PC-9 (cell line): ENCODE measurements at regions not wholly inside any gene's neighbourhood (a gene's known extent, or its start where the extent isn't known, plus 50 kb on each side); places are given as distances from the start of the nearest gene placed in this dataset.

Experiments used
- BruUV-seq: library from RNA; stranded (reverse); fragments of 400-500 nt; replicated peaks from 2 replicates; lab custom pipeline; 2021; lab: Mats Ljungman, UMichigan
- CTCF ChIA-PET: fragments of 300-600 bp; sonication (Branson Sonifier 250); formaldehyde crosslinking; loops from one replicate; lab custom pipeline; 2022; ENCODE audit warnings: antibody characterized with exemption; lab: Charles Lee
- POLR2A ChIA-PET: fragments of 300-600 bp; sonication (Branson Sonifier 250); formaldehyde crosslinking; loops from one replicate; lab custom pipeline; 2022; ENCODE audit warnings: antibody characterized with exemption; ENCODE audit not compliant: unreplicated experiment; lab: Charles Lee
- DNase-seq, 2 experiments: peaks; one replicate each; pipeline versions ENCODE4 v3.0.0 to v3.0.0-alpha.2; 2015 to 2022; ENCODE audit warnings: mixed read lengths in 1 of 2
- H2AFZ ChIP-seq: fragments of 200-600 bp; sonication (generic); 2 replicates; pipeline ENCODE4 v1.8.1; 2017; ENCODE audit warnings: antibody characterized with exemption
- H3F3A ChIP-seq: fragments of 200-600 bp; sonication (generic); 2 replicates; pipeline ENCODE4 v1.8.1; 2017; ENCODE audit warnings: antibody characterized with exemption, mild to moderate bottlenecking, low read depth; ENCODE audit not compliant: insufficient read depth
- H3K27ac ChIP-seq: fragments of 200-600 bp; sonication (generic); 2 replicates; pipeline ENCODE4 v1.6.1; 2016; ENCODE audit warnings: mixed run types
- H3K27me3 ChIP-seq: fragments of 200-600 bp; sonication (generic); 2 replicates; pipeline ENCODE4 v1.6.1; 2016; ENCODE audit warnings: low read depth, mixed run types; ENCODE audit not compliant: insufficient read depth
- H3K36me3 ChIP-seq: fragments of 200-600 bp; sonication (generic); 2 replicates; pipeline ENCODE4 v1.6.1; 2016; ENCODE audit warnings: low read depth, mixed run types
- H3K4me1 ChIP-seq: fragments of 200-600 bp; sonication (generic); replicated peaks from 2 replicates; pipeline ENCODE4 v1.6.1; 2016; ENCODE audit warnings: mixed run types; ENCODE audit not compliant: insufficient read depth
- H3K4me2 ChIP-seq: fragments of 200-600 bp; sonication (generic); 2 replicates; pipeline ENCODE4 v1.6.1; 2017; ENCODE audit warnings: mixed run types
- H3K4me3 ChIP-seq: fragments of 200-600 bp; sonication (generic); 2 replicates; pipeline ENCODE4 v1.6.1; 2016; ENCODE audit warnings: mixed run types
- H3K79me2 ChIP-seq: fragments of 200-600 bp; sonication (generic); 2 replicates; pipeline ENCODE4 v1.6.1; 2017; ENCODE audit warnings: low read depth, mixed run types
- H3K9me2 ChIP-seq: fragments of 200-600 bp; sonication (generic); 2 replicates; pipeline ENCODE4 v1.8.1; 2017; ENCODE audit warnings: mild to moderate bottlenecking; ENCODE audit not compliant: insufficient read depth
- H3K9me3 ChIP-seq: fragments of 200-600 bp; sonication (generic); 2 replicates; pipeline ENCODE4 v1.8.1; 2016; ENCODE audit warnings: low read depth; ENCODE audit not compliant: insufficient read depth
- H4K20me1 ChIP-seq: fragments of 200-600 bp; sonication (generic); 2 replicates; pipeline ENCODE4 v1.8.1; 2017; ENCODE audit not compliant: insufficient read depth
- EZH2 ChIP-seq: fragments of 200-600 bp; sonication (generic); IDR thresholded peaks from 2 replicates; pipeline ENCODE4 v1.8.0; 2017; ENCODE audit warnings: antibody characterized with exemption, low read depth
- intact Hi-C: fragments of 100-400 bp; cut with micrococcal nuclease; formaldehyde crosslinking; loops from one replicate; pipeline ENCODE4 v1.10.0; 2022; ENCODE audit not compliant: unreplicated experiment
- TF ChIP-seq, protein P1 (sequence below): fragments of 200-600 bp; sonication (generic); conservative IDR thresholded peaks from 2 replicates; pipeline ENCODE4 v1.6.1; 2017; ENCODE audit warnings: mixed run types, antibody characterized with exemption, mild to moderate bottlenecking, moderate library complexity

GRCh38 chr10:87603196-87603595 is 56.5 kb upstream of the PAPSS2 start:
- BruUV-seq: no TSS peak

DNA sequence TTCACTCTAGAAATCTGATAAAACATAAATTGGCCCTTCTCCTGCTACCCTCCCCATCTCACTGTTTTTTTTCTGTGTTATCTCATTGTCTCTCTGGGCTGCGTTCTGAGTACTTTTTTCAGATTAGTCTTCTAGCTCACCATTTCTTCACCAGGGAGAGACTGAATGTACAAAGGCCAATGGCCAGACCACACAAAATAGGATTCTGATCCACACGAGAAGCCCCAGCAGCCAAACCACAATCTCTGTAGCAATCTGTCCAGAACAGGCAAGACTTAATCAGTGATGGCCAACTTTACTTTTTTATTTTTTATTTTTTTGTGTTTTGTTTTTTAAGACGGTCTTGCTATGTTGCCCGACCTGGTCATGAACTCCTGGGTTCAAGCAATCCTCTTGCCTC is 55.9 kb upstream of the PAPSS2 start:
- Histone ChIP-seq H3K27ac (no peak overlapping the region), H3K9me2 (no peaks in the 10 kb centered on the region), H3K4me2 (no peak overlapping the region), H3K4me3 (no peak overlapping the region), H3F3A (no peaks in the 10 kb centered on the region), H3K79me2 (no peaks in the 10 kb centered on the region), H3K36me3 (no peaks in the 10 kb centered on the region), H2AFZ (no peak overlapping the region), H4K20me1 (no peaks in the 10 kb centered on the region), H3K9me3 (no peaks in the 10 kb centered on the region), H3K27me3 (no peaks in the 10 kb centered on the region), H3K4me1 (no peaks in the 10 kb centered on the region)
- CTCF ChIA-PET: no interaction called here
- TF ChIP-seq, protein P1, sequence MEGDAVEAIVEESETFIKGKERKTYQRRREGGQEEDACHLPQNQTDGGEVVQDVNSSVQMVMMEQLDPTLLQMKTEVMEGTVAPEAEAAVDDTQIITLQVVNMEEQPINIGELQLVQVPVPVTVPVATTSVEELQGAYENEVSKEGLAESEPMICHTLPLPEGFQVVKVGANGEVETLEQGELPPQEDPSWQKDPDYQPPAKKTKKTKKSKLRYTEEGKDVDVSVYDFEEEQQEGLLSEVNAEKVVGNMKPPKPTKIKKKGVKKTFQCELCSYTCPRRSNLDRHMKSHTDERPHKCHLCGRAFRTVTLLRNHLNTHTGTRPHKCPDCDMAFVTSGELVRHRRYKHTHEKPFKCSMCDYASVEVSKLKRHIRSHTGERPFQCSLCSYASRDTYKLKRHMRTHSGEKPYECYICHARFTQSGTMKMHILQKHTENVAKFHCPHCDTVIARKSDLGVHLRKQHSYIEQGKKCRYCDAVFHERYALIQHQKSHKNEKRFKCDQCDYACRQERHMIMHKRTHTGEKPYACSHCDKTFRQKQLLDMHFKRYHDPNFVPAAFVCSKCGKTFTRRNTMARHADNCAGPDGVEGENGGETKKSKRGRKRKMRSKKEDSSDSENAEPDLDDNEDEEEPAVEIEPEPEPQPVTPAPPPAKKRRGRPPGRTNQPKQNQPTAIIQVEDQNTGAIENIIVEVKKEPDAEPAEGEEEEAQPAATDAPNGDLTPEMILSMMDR: no peak
- no peak for TF ChIP-seq EZH2
- no peak for DNase-seq
- POLR2A ChIA-PET: no interaction called here
- no TSS peak for BruUV-seq
- intact Hi-C loops: no loop called here

More at GRCh38 chr10:87603196-87603595, 56.5 kb upstream of the PAPSS2 start:
- no peak for TF ChIP-seq EZH2
- TF ChIP-seq, protein P1: no peak
- POLR2A ChIA-PET: no interaction called here
- Histone ChIP-seq H4K20me1 (no peaks in the 10 kb centered on the region), H3F3A (no peaks in the 10 kb centered on the region), H3K9me3 (no peaks in the 10 kb centered on the region), H3K4me1 (no peaks in the 10 kb centered on the region), H3K27ac (no peak overlapping the region), H3K79me2 (no peaks in the 10 kb centered on the region), H3K36me3 (no peaks in the 10 kb centered on the region), H3K9me2 (no peaks in the 10 kb centered on the region), H2AFZ (no peak overlapping the region), H3K4me3 (no peak overlapping the region), H3K4me2 (no peak overlapping the region), H3K27me3 (no peaks in the 10 kb centered on the region)
- DNase-seq: no peak
- intact Hi-C loops: no loop called here
- CTCF ChIA-PET: no interaction called here

- no peaks in the 10 kb centered on the region for H3F3A ChIP-seq
- no peaks in the 10 kb centered on the region for H4K20me1 ChIP-seq
- no peaks in the 10 kb centered on the region for H3K9me3 ChIP-seq
- H3K9me2 ChIP-seq: no peaks in the 10 kb centered on the region
- CTCF ChIA-PET: no interaction called here
- intact Hi-C loops: no loop called here
- no peaks in the 10 kb centered on the region for H3K36me3 ChIP-seq
- no peaks in the 10 kb centered on the region for H3K79me2 ChIP-seq
- H3K4me3 ChIP-seq: no peak overlapping the region
- TF ChIP-seq, protein P1: no peak
- no peak for TF ChIP-seq EZH2
- DNase-seq: no peak
- H3K27me3 ChIP-seq: no peaks in the 10 kb centered on the region
- H3K4me1 ChIP-seq: no peaks in the 10 kb centered on the region
- H3K4me2 ChIP-seq: no peak overlapping the region
- POLR2A ChIA-PET: no interaction called here
- H3K27ac ChIP-seq: no peak overlapping the region
- no TSS peak for BruUV-seq
- H2AFZ ChIP-seq: no peak overlapping the region
Measured at GRCh38 chr10:87605628-87606251, 53.9 kb upstream of the PAPSS2 start.
